ENCODE measurements at regions not wholly inside any gene's neighbourhood (a gene's known extent, or its start where the extent isn't known, plus 50 kb on each side); places are given as distances from the start of the nearest gene placed in this dataset.

- no peak for DNase-seq
These were observed 1042.5 kb upstream of the PCDH9 start for GRCh38 chr13:68272652-68273051.

GRCh38 chr13:68264692-68265091 lies 1034.6 kb upstream of the PCDH9 start:
- no peak for DNase-seq

DNA sequence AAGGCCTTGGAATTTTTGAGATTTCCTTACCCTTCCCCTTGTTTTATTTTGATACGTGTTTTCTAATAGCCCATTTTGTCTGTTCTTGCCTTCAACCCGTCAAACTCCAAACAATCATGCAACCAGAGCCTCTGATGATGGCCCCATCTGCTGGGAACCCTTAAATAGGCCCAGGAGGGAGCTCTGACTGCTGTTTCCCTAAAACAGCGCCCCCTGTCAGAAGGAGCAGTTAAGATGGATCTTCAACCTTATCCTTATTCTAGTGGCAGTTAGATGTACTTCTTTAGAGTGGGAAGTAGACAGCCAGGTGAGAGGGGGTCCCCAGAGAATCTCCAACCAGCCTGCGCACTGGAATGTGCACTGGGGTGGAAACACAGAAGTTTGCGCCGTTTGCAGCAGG lies 1031.0 kb upstream of the PCDH9 start:
- DNase-seq, result no peak

GRCh38 chr13:68257111-68257842 lies 1027.1 kb upstream of the PCDH9 start:
- no peak for DNase-seq

GRCh38 chr13:68254151-68254550 lies 1024.0 kb upstream of the PCDH9 start:
- no peak for DNase-seq

DNA sequence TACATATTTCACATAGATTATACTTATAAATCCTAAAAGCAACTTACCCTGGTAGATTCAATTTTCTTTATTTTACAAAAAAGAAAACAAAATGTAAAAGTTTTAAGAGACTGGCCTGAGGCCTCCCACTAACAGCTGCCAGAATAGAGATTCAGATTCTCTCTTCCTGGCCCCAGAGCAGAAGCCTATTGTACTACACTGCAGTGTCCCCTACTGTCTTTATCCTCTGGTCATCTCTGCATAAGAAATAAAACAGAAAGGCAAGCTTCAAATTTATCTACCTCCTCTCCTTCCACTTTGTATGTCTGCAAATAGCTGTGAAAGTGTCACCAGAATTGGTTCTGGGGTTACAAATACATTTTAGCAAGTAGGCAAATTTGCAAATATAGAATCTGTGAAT lies 1004.1 kb upstream of the PCDH9 start:
- DNase-seq, result no peak

GRCh38 chr13:68232351-68233130 lies 1002.4 kb upstream of the PCDH9 start:
- DNase-seq, result no peak

- no peak for DNase-seq
These were observed 984.7 kb upstream of the PCDH9 start for GRCh38 chr13:68214691-68215415.

- DNase-seq, result no peak
These were observed 969.1 kb upstream of the PCDH9 start for GRCh38 chr13:68199271-68199670.

- DNase-seq, result no peak
These were observed 960.7 kb upstream of the PCDH9 start for GRCh38 chr13:68190818-68191217.

- no peak for DNase-seq
These were observed 955.5 kb upstream of the PCDH9 start for GRCh38 chr13:68185444-68186141.

GRCh38 chr13:68176475-68176874 lies 946.3 kb upstream of the PCDH9 start:
- DNase-seq, result no peak

GRCh38 chr13:68174893-68175292 lies 944.8 kb upstream of the PCDH9 start:
- DNase-seq, result no peak

DNA sequence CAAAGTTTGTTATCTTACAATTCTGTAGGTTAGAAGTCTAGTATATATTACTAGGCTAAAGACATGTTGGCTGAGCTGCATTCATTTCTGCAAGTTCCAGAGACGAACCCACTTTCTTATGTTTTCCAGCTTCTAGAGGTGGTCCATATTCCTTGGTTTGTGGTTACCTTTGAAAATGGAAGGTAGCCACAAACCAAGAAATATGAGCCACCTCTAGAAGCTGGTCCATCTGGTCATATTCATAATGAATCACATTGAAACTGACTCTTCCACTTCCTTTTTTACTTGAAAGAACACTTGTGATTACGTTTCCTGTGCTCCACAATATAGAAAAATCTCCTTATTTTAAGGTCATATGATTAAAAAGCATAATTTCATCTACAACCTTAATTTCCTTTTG lies 943.0 kb upstream of the PCDH9 start:
- DNase-seq, result no peak

DNA sequence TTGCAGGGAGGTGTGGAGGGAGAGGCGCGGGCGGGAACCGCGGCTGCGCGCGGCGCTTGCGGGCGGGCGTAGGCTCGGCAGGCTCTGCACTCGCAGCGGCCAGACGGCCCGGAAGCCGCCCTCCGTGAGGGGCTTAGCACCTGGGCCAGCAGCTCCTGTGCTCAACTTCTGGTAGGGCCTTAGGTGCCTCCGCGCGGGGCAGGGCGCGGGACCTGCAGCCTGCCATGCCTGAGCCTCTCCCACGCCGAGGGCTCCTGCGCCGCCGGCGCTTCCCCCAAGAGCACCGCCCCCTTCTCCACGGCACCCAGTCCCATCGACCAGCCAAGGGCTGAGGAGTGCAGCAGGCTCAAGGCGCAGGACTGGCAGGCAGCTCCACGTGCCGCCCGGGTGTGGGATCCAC lies 940.8 kb upstream of the PCDH9 start:
- no peak for DNase-seq

GRCh38 chr13:68168448-68168847 lies 938.3 kb upstream of the PCDH9 start:
- DNase-seq, result no peak

DNA sequence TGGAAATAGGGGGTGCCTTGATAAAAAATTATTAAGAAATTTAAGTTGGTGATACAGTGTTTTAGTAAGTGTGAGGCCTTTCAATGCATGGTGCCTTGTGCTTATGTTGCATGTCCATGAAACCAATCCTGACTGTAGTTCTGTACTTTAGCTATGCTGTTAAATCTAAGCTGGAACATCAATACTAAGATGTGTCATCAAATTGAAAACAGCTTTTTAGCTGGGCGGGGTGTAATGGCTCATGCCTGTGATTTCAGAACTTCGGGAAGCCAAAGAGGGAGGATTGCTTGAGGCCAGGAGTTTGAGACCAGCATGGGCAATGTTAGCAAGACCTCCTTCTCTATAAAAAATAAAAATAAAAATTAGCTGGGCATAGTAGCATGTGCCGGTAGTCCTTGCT lies 930.3 kb upstream of the PCDH9 start:
- no peak for DNase-seq

- no peak for DNase-seq
These were observed 922.3 kb upstream of the PCDH9 start for GRCh38 chr13:68152414-68152813.

- no peak for DNase-seq
These were observed 915.7 kb upstream of the PCDH9 start for GRCh38 chr13:68145852-68146251.

DNA sequence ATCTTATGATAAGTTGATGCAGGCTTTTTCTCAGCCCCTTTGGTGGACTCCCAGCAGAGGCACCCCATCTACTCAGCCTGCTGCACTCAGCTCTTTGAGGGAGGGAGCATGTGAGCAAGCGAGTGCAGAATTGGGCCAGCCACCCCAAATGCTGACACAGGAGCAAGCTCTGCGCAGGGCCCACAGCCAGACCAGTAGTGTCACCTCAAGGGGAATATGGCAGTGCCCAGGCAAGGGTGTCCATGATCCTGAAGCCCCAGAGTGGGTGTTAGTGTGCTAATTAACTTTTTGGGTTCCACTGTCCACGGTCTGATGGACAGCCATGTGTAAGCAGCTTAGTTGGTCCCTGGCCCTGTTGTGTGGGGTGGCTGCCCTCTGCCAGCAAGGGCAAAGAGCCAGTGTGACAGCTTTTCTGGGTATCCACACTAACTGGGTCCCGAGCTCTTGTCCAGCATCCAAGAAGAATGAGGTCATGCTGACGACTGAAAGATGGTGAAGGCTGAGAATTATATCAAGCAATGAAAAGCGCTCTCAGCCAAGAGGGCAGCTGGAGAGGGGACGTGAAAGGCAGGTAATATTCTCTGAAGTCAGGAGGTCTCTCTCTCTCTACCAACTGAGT lies 898.3 kb upstream of the PCDH9 start:
- DNase-seq, result no peak

DNA sequence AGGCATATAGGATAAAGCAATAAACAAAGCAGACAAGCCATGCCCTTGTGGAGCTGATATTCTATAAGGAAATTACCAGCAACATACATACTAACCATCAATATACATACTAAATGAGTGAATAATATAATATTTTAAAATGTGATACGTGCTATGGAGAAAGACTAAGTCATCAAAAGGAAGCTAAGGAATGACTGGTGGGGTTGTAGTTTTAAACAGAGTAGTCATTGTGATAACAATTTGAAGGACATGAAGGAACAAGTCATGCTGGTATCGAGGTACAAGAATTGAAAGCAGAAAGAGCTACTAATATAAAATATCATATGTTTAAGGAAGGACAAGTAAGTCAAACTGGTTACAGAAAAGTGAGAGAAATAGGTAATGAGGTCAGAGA lies 894.9 kb upstream of the PCDH9 start:
- no peak for DNase-seq

DNA sequence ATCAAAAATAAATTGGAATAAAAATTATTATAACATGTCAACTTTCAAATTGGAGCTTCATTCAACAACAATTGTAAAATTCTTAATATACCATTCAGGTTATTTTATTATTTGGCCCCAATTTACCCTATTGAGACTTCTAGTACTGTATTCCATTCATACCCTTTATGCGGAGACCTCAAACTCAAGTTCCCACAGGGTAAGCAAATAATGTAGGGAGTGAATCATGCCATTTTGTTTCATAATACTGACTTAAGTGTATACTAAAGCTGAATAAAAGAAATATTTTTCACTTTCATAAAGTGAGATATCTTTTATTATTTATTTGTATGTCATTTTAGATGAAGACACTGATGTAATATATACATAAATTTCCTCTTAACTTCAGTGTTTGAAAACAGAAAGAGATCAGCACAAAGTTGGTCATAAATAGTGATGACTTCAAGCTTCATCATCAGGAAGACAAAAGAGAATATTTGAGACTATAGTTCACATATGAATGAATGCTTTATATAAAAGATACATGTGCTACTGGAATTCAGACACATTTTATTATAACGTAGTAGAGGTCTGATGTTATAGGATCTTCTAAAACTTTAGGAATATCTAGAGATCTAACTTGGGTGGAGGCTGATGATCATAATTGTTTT lies 894.4 kb upstream of the PCDH9 start:
- DNase-seq, result no peak
